ENCODE measurements at regions not wholly inside any gene's neighbourhood (a gene's known extent, or its start where the extent isn't known, plus 50 kb on each side); places are given as distances from the start of the nearest gene placed in this dataset.

- Histone ChIP-seq H3K4me1 (ENCODE audit: control insufficient read depth in 1 of 2, insufficient read depth in 2 of 2, low read length in 2 of 2) (no peaks in the 10 kb centered on the region), H4K20me1 (ENCODE audit: insufficient read depth, low read length) (no peaks in the 10 kb centered on the region), H3K4me3 (replicated peaks in 1 of 3; ENCODE audit: low read depth in 2 of 3, low read length in 3 of 3) (no peak overlapping the region), H3K4me2 (replicated peaks; ENCODE audit: extremely low read depth, low read length, poor library complexity, severe bottlenecking) (no peak overlapping the region), H3K79me2 (ENCODE audit: insufficient read depth, low read length) (no peaks in the 10 kb centered on the region), H3K27ac (ENCODE audit: low read depth in 1 of 2, low read length in 2 of 2) (no peak overlapping the region), H3K27me3 (ENCODE audit: control insufficient read depth in 2 of 2, insufficient read depth in 2 of 2, low read length in 2 of 2) (no peaks in the 10 kb centered on the region), H3K9me3 (replicated peaks in 1 of 2; ENCODE audit: control insufficient read depth in 1 of 2, insufficient read depth in 1 of 2, low read length in 2 of 2) (peaks cover 4 to 5% of the 10 kb centered on the region in 2 donors), H3K36me3 (replicated peaks in 1 of 2; ENCODE audit: control insufficient read depth in 1 of 2, insufficient read depth in 2 of 2, low read length in 2 of 2) (no peaks in the 10 kb centered on the region), H3K9ac (ENCODE audit: insufficient read depth, low read length, poor library complexity, severe bottlenecking) (no peak overlapping the region), H2AFZ (ENCODE audit: insufficient read depth, low read depth, low read length, poor library complexity, severe bottlenecking) (no peak overlapping the region)
- no peak overlapping the region for H3K27ac Mint-ChIP-seq
- peaks cover 7 to 22% (median 13%) of the 10 kb centered on the region in 7 donors for H3K9me3 Mint-ChIP-seq
- intact Hi-C loops (cut with micrococcal nuclease), result no loop called here
- H3K4me1 Mint-ChIP-seq, result no peaks in the 10 kb centered on the region
- no peak overlapping the region for H3K4me3 Mint-ChIP-seq
- DNase-seq, result no peak
- 100% methylated on average over 1 of the region's 2 CpGs for WGBS (ENCODE audit: insufficient coverage)
- TF ChIP-seq CTCF (IDR thresholded peaks at IDR 0.05), result no peak
- H3K27me3 Mint-ChIP-seq (ENCODE audit: low read depth in 3 of 3), result peaks cover 0 to 1% (median 0%) of the 10 kb centered on the region in 3 donors
- no peaks in the 10 kb centered on the region for H3K36me3 Mint-ChIP-seq
These were observed 67.6 kb upstream of the RGMB start for GRCh38 chr5:98705841-98706240.

DNA sequence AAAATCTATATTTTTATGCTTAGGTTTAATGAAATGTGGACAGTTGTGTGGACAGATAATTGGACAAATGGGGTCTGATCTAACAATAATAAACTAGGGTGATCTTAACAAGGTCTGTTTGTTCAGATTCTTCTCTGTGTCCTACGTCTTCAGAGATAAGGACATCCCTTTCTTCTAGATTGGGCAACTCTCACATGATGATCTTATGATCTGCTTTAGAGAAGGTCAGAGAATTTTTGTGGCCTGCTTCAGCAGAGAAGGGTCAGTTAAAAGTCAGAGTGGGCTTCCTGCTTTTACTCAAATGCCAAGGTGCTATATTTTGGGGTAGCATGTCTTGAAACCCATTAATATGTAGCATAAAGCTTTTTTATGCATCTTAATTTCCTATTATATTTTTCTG lies 63.8 kb upstream of the RGMB start:
- Mint-ChIP-seq H3K4me3 (no peak overlapping the region), H3K4me1 (no peaks in the 10 kb centered on the region), H3K27me3 (ENCODE audit: low read depth in 3 of 3) (peaks cover 0 to 1% (median 0%) of the 10 kb centered on the region in 3 donors), H3K27ac (no peak overlapping the region), H3K36me3 (no peaks in the 10 kb centered on the region), H3K9me3 (peaks cover 0 to 6% (median 2%) of the 10 kb centered on the region in 7 donors)
- intact Hi-C loops (cut with micrococcal nuclease), result no loop called here
- 67% methylated on average over 1 of the region's 1 CpG for WGBS (ENCODE audit: insufficient coverage)
- no peaks in the 10 kb centered on the region for H3K36me3 ChIP-seq (replicated peaks in 1 of 2; ENCODE audit: control insufficient read depth in 1 of 2, insufficient read depth in 2 of 2, low read length in 2 of 2)
- no peaks in the 10 kb centered on the region for H3K79me2 ChIP-seq (ENCODE audit: insufficient read depth, low read length)
- H3K9me3 ChIP-seq (replicated peaks in 1 of 2; ENCODE audit: control insufficient read depth in 1 of 2, insufficient read depth in 1 of 2, low read length in 2 of 2), result no peaks in the 10 kb centered on the region
- H3K4me1 ChIP-seq (ENCODE audit: control insufficient read depth in 1 of 2, insufficient read depth in 2 of 2, low read length in 2 of 2), result no peaks in the 10 kb centered on the region
- no peaks in the 10 kb centered on the region for H3K27me3 ChIP-seq (ENCODE audit: control insufficient read depth in 2 of 2, insufficient read depth in 2 of 2, low read length in 2 of 2)
- no peak overlapping the region for H3K9ac ChIP-seq (ENCODE audit: insufficient read depth, low read length, poor library complexity, severe bottlenecking)
- DNase-seq, result no peak
- H4K20me1 ChIP-seq (ENCODE audit: insufficient read depth, low read length), result no peaks in the 10 kb centered on the region
- H3K27ac ChIP-seq (ENCODE audit: low read depth in 1 of 2, low read length in 2 of 2), result no peak overlapping the region
- TF ChIP-seq CTCF (IDR thresholded peaks at IDR 0.05), result no peak
- H3K4me2 ChIP-seq (replicated peaks; ENCODE audit: extremely low read depth, low read length, poor library complexity, severe bottlenecking), result no peak overlapping the region
- H3K4me3 ChIP-seq (replicated peaks in 1 of 3; ENCODE audit: low read depth in 2 of 3, low read length in 3 of 3), result no peak overlapping the region
- no peak overlapping the region for H2AFZ ChIP-seq (ENCODE audit: insufficient read depth, low read depth, low read length, poor library complexity, severe bottlenecking)
